Dendritic cell treated with granulocyte-macrophage colony-stimulating factor and Interleukin-4, amounts not matched to agents 40 ng/mL and 50 ng/mL, for 4 days (primary cell): ENCODE measurements at regions not wholly inside any gene's neighbourhood (a gene's known extent, or its start where the extent isn't known, plus 50 kb on each side); places are given as distances from the start of the nearest gene placed in this dataset.

Experiments
- H3K27ac Mint-ChIP-seq: one replicate; pipeline ENCODE4 v1.8.0; 2022; ENCODE audit warnings: mild to moderate bottlenecking, mixed read lengths
- H3K27me3 Mint-ChIP-seq: one replicate; pipeline ENCODE4 v1.8.0; 2022; ENCODE audit warnings: mild to moderate bottlenecking, mixed read lengths
- H3K36me3 Mint-ChIP-seq: one replicate; pipeline ENCODE4 v1.8.0; 2022; ENCODE audit warnings: low read depth, mixed read lengths
- H3K4me1 Mint-ChIP-seq: one replicate; pipeline ENCODE4 v1.8.0; 2022; ENCODE audit warnings: low read depth, mixed read lengths
- H3K4me3 Mint-ChIP-seq: one replicate; pipeline ENCODE4 v1.8.0; 2022; ENCODE audit warnings: mild to moderate bottlenecking, moderate library complexity, mixed read lengths
- H3K9me3 Mint-ChIP-seq: one replicate; pipeline ENCODE4 v1.8.0; 2022; ENCODE audit warnings: mixed read lengths
- intact Hi-C: fragments of 100-400 bp; cut with micrococcal nuclease; formaldehyde crosslinking; loops from one replicate; pipeline ENCODE4 v1.15.0; 2022

GRCh38 chr13:86378628-86379027, 579.4 kb upstream of the SLITRK6 start:
- H3K4me1 Mint-ChIP-seq, result no peaks in the 10 kb centered on the region
- peaks cover 6% of the 10 kb centered on the region for H3K9me3 Mint-ChIP-seq
- no peak overlapping the region for H3K4me3 Mint-ChIP-seq
- no peaks in the 10 kb centered on the region for H3K27me3 Mint-ChIP-seq
- no peaks in the 10 kb centered on the region for H3K36me3 Mint-ChIP-seq
- intact Hi-C loops, result no loop called here
- H3K27ac Mint-ChIP-seq, result no peak overlapping the region

DNA sequence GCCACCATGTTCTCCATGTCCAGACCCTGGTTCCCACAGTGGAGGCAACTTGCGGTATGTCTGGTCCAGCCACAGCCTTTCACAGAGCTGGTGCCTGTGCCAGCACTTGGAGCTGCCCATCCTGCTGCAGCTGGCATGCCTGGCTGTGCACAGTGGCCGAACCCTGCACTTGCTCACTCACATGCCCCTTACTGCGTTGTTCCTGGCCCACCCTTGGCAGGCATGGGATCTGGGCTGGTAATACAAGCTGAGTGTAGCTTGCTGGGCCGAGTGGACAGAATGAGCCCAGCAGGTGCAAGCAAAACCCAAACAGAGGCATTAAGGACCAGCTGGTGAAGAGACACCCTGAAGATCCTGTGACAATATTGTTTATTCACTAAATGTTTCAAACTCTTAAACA, 583.9 kb upstream of the SLITRK6 start:
- no peaks in the 10 kb centered on the region for H3K36me3 Mint-ChIP-seq
- H3K9me3 Mint-ChIP-seq, result no peaks in the 10 kb centered on the region
- no peaks in the 10 kb centered on the region for H3K27me3 Mint-ChIP-seq
- no peaks in the 10 kb centered on the region for H3K4me1 Mint-ChIP-seq
- H3K4me3 Mint-ChIP-seq, result no peak overlapping the region
- H3K27ac Mint-ChIP-seq, result no peak overlapping the region
- intact Hi-C loops, result no loop called here

DNA sequence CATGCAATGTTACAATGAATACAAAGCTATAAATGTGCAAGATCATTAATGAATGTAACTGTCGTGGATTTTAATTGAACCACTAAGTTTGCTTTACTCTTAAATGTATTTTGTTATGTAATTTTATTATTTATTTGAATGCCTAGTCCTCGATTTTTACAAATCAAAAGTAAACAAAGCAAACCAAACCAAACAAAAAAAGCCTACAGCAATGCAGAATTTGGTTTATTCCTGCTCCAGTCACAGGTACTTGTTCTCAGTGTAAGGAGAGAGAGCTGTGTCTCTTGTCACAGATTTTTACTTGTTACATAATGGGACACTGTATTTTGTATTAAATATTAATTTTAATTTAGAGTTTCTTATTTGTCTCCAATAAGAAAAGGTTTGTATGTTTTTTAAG, 584.3 kb upstream of the SLITRK6 start:
- intact Hi-C loops, result no loop called here

DNA sequence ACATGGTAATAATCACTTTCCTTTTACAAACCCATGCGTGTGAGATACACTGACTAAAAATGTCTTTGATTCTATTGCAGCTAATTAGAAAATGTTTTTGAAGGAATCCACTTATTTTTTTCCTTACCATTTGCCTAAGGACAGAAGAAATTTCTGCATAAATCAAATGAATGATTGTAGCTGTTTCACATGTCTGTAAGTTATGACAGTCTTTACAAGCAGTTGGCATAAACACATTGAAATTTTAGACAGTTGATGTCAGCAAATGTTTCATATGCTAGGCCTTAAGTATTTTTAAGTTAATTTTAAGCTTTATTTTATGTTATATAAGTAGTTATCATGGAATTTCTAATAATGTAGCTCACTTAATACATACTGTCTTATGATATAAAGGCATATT, 598.4 kb upstream of the SLITRK6 start:
- peaks cover 8% of the 10 kb centered on the region for H3K9me3 Mint-ChIP-seq
- H3K27me3 Mint-ChIP-seq, result no peaks in the 10 kb centered on the region
- no peaks in the 10 kb centered on the region for H3K36me3 Mint-ChIP-seq
- intact Hi-C loops, result no loop called here
- no peak overlapping the region for H3K27ac Mint-ChIP-seq
- no peak overlapping the region for H3K4me3 Mint-ChIP-seq
- no peaks in the 10 kb centered on the region for H3K4me1 Mint-ChIP-seq

More for the DNA sequence above, 584.3 kb upstream of the SLITRK6 start:
- no peaks in the 10 kb centered on the region for H3K27me3 Mint-ChIP-seq
- no peak overlapping the region for H3K27ac Mint-ChIP-seq
- no peak overlapping the region for H3K4me3 Mint-ChIP-seq
- no peaks in the 10 kb centered on the region for H3K9me3 Mint-ChIP-seq
- H3K4me1 Mint-ChIP-seq, result no peaks in the 10 kb centered on the region
- no peaks in the 10 kb centered on the region for H3K36me3 Mint-ChIP-seq

DNA sequence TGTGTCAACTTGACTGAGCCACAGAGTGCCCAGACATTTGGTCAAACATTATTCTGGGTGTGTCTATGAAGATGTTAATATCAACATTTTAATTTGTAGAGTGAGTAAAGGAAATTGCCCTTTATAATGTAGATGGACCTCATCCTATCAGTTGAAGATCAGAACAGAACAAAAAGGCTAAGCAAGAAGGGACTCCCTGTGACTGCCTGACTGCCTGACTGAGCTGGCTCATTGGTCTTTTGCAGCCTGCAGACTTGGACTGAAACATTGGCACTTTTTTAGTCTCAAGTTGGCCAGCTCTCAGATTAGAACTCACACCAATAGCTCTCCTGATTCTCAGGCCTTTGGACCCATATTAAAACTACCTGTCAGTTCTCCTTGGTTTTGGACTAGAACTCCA, 600.4 kb upstream of the SLITRK6 start:
- Mint-ChIP-seq H3K27ac (no peak overlapping the region), H3K36me3 (no peaks in the 10 kb centered on the region)
- intact Hi-C loops, result no loop called here

GRCh38 chr13:86402500-86402899, 603.3 kb upstream of the SLITRK6 start:
- H3K4me3 Mint-ChIP-seq, result no peak overlapping the region
- H3K27me3 Mint-ChIP-seq, result no peaks in the 10 kb centered on the region
- H3K27ac Mint-ChIP-seq, result no peak overlapping the region
- no peaks in the 10 kb centered on the region for H3K36me3 Mint-ChIP-seq
- H3K4me1 Mint-ChIP-seq, result no peaks in the 10 kb centered on the region
- peaks cover 8% of the 10 kb centered on the region for H3K9me3 Mint-ChIP-seq
- intact Hi-C loops, result no loop called here

More for the DNA sequence above, 600.4 kb upstream of the SLITRK6 start:
- Mint-ChIP-seq H3K27me3 (no peaks in the 10 kb centered on the region), H3K9me3 (peaks cover 8% of the 10 kb centered on the region), H3K4me3 (no peak overlapping the region), H3K4me1 (no peaks in the 10 kb centered on the region)

- H3K4me1 Mint-ChIP-seq, result no peaks in the 10 kb centered on the region
- intact Hi-C loops, result no loop called here
- H3K27me3 Mint-ChIP-seq, result no peaks in the 10 kb centered on the region
- peaks cover 8% of the 10 kb centered on the region for H3K9me3 Mint-ChIP-seq
- H3K27ac Mint-ChIP-seq, result no peak overlapping the region
- no peaks in the 10 kb centered on the region for H3K36me3 Mint-ChIP-seq
- H3K4me3 Mint-ChIP-seq, result no peak overlapping the region
These were observed 604.0 kb upstream of the SLITRK6 start for GRCh38 chr13:86403181-86403580.

DNA sequence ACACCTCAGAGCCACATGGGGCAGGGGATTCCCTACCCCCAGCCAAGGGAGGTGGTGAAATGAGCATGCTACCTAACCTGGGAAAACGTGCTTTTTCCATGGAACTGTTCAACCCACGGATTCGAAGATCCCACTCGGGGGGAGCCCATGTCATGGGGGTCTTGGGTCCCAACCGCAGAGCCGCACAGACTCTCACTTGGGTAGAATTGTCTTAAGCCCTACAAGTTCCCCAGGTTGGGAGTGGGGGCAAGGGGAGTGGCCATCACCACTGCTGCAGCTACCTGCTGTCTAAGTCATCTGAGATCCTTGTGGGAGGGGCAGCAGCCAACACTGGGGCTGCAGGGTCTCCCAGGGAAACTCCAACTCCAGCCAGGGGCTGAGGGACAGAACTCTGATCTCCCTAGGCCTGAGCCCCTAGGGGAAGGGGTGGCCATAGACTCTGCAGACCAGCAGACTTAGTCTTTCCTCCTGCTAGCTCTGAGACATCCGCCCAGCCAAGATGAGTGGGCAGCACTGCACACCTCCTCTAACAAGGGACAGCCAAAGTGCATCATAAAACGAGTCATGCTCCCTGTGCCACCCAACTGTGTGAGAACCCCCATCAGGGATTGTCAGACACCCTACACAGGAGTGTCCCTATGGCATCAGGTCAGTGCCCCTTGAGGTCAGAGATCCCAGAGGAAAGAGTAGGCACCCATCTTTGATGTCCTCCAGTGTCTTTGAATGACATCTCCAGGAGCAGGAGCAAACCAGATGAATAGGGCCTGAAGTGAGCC, 610.4 kb upstream of the SLITRK6 start:
- Mint-ChIP-seq H3K27me3 (no peaks in the 10 kb centered on the region), H3K9me3 (peaks cover 23% of the 10 kb centered on the region)

GRCh38 chr13:86425170-86425815, 626.1 kb upstream of the SLITRK6 start:
- no peak overlapping the region for H3K4me3 Mint-ChIP-seq
- intact Hi-C loops, result no loop called here
- no peaks in the 10 kb centered on the region for H3K27me3 Mint-ChIP-seq
- H3K27ac Mint-ChIP-seq, result no peak overlapping the region
- H3K36me3 Mint-ChIP-seq, result no peaks in the 10 kb centered on the region
- H3K9me3 Mint-ChIP-seq, result peaks cover 45% of the 10 kb centered on the region
- no peaks in the 10 kb centered on the region for H3K4me1 Mint-ChIP-seq

More for the DNA sequence above, 610.4 kb upstream of the SLITRK6 start:
- Mint-ChIP-seq H3K27ac (no peak overlapping the region), H3K4me3 (no peak overlapping the region), H3K4me1 (no peaks in the 10 kb centered on the region), H3K36me3 (no peaks in the 10 kb centered on the region)
- intact Hi-C loops, result no loop called here

DNA sequence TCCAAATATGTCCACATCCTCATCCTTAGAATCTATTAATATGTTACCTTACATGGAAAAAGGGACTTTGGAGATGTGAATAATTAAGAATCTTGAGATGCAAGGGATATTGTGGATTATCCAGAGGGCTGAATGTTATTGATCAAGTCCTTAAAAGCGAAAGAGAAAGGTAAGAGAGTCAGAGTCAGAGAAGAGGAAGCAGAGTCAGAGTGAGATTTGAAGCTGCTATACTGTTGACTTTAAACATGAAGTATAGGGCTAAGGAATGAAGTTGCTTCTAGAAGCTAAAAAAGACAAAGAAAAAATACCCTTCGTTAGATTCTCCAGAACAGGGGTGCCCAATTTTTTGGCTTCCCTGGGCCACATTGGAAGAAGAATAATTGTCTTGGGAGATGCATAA, 627.2 kb upstream of the SLITRK6 start:
- Mint-ChIP-seq H3K27me3 (no peaks in the 10 kb centered on the region), H3K36me3 (no peaks in the 10 kb centered on the region), H3K4me3 (no peak overlapping the region), H3K9me3 (peaks cover 36% of the 10 kb centered on the region), H3K4me1 (no peaks in the 10 kb centered on the region), H3K27ac (no peak overlapping the region)
- intact Hi-C loops, result no loop called here

- intact Hi-C loops, result no loop called here
- Mint-ChIP-seq H3K27ac (no peak overlapping the region), H3K9me3 (peaks cover 46% of the 10 kb centered on the region), H3K36me3 (no peaks in the 10 kb centered on the region), H3K4me1 (no peaks in the 10 kb centered on the region), H3K4me3 (no peak overlapping the region), H3K27me3 (no peaks in the 10 kb centered on the region)
These were observed 630.5 kb upstream of the SLITRK6 start for GRCh38 chr13:86429756-86430155.

GRCh38 chr13:86438034-86438433, 638.8 kb upstream of the SLITRK6 start:
- Mint-ChIP-seq H3K9me3 (peaks cover 23% of the 10 kb centered on the region), H3K27ac (no peak overlapping the region), H3K4me3 (no peak overlapping the region)

GRCh38 chr13:86445206-86445605, 646.0 kb upstream of the SLITRK6 start:
- Mint-ChIP-seq H3K27me3 (no peaks in the 10 kb centered on the region), H3K4me3 (no peak overlapping the region), H3K4me1 (no peaks in the 10 kb centered on the region)

More at GRCh38 chr13:86438034-86438433, 638.8 kb upstream of the SLITRK6 start:
- no peaks in the 10 kb centered on the region for H3K36me3 Mint-ChIP-seq
- no peaks in the 10 kb centered on the region for H3K27me3 Mint-ChIP-seq
- no peaks in the 10 kb centered on the region for H3K4me1 Mint-ChIP-seq
- intact Hi-C loops, result no loop called here

GRCh38 chr13:86445672-86446071, 646.5 kb upstream of the SLITRK6 start:
- Mint-ChIP-seq H3K36me3 (no peaks in the 10 kb centered on the region), H3K27ac (no peak overlapping the region), H3K27me3 (no peaks in the 10 kb centered on the region), H3K9me3 (peaks cover 20% of the 10 kb centered on the region), H3K4me3 (no peak overlapping the region), H3K4me1 (no peaks in the 10 kb centered on the region)
- intact Hi-C loops, result no loop called here

More at GRCh38 chr13:86445206-86445605, 646.0 kb upstream of the SLITRK6 start:
- intact Hi-C loops, result no loop called here
- Mint-ChIP-seq H3K27ac (no peak overlapping the region), H3K9me3 (peaks cover 20% of the 10 kb centered on the region), H3K36me3 (no peaks in the 10 kb centered on the region)
